Activated naive CD4-positive, alpha-beta T cell treated with anti-CD3 and anti-CD28 coated beads for 36 hours (primary cell): ENCODE measurements at regions not wholly inside any gene's neighbourhood (a gene's known extent, or its start where the extent isn't known, plus 50 kb on each side); places are given as distances from the start of the nearest gene placed in this dataset.
A peak's percentile ranks its signal among the peaks of the same experiment; 100 is the strongest.
"Not testable (repeated sequence)": the region's sequence is repeated elsewhere in the genome, so short reads cannot be mapped to it uniquely, and the experiment has no call there.

Experiments
- CTCF ChIA-PET: fragments of 350-600 bp; sonication (Branson Sonifier 250); formaldehyde crosslinking; loops from one replicate; lab custom pipeline; 2021; ENCODE audit warnings: antibody characterized with exemption; lab: Charles Lee
- DNase-seq: peaks from one replicate; pipeline ENCODE4 v3.0.0-alpha.2; 2020
- H3K27ac Mint-ChIP-seq: one replicate; pipeline ENCODE4 v1.8.0; 2021; ENCODE audit warnings: mild to moderate bottlenecking, mixed read lengths
- H3K27me3 Mint-ChIP-seq: one replicate; pipeline ENCODE4 v1.8.0; 2021; ENCODE audit warnings: low read depth, mixed read lengths
- H3K36me3 Mint-ChIP-seq: one replicate; pipeline ENCODE4 v1.8.0; 2021; ENCODE audit warnings: low read depth, mixed read lengths
- H3K4me1 Mint-ChIP-seq: one replicate; pipeline ENCODE4 v1.8.0; 2021; ENCODE audit warnings: low read depth, mixed read lengths
- H3K4me3 Mint-ChIP-seq: one replicate; pipeline ENCODE4 v1.8.0; 2021; ENCODE audit warnings: mild to moderate bottlenecking, moderate library complexity, mixed read lengths
- H3K9me3 Mint-ChIP-seq: one replicate; pipeline ENCODE4 v1.8.0; 2021; ENCODE audit warnings: mixed read lengths
- intact Hi-C: fragments of 100-400 bp; cut with micrococcal nuclease; formaldehyde crosslinking; loops from one replicate; pipeline ENCODE4 v1.15.1; 2023

GRCh38 chr12:124123296-124124000, 150.4 kb downstream of the ZNF664 start:
- no peak for DNase-seq
- intact Hi-C loops: no loop called here
- H3K27ac Mint-ChIP-seq: no peak overlapping the region
- H3K9me3 Mint-ChIP-seq: no peaks in the 10 kb centered on the region
- no peaks in the 10 kb centered on the region for H3K36me3 Mint-ChIP-seq
- H3K4me1 Mint-ChIP-seq: no peaks in the 10 kb centered on the region
- CTCF ChIA-PET: no interaction called here
- no peak overlapping the region for H3K4me3 Mint-ChIP-seq
- H3K27me3 Mint-ChIP-seq: no peaks in the 10 kb centered on the region

GRCh38 chr12:124125203-124125871, 152.3 kb downstream of the ZNF664 start:
- H3K36me3 Mint-ChIP-seq: no peaks in the 10 kb centered on the region
- no peak overlapping the region for H3K4me3 Mint-ChIP-seq
- no peaks in the 10 kb centered on the region for H3K4me1 Mint-ChIP-seq
- CTCF ChIA-PET: interaction anchor here (0.6 kb wide), 1 partner anchor 81 kb away, joined by 3 read pairs; no protein-coding TSS in a partner anchor
- no peaks in the 10 kb centered on the region for H3K9me3 Mint-ChIP-seq
- H3K27ac Mint-ChIP-seq: no peak overlapping the region
- DNase-seq: no peak
- H3K27me3 Mint-ChIP-seq: no peaks in the 10 kb centered on the region
- intact Hi-C loops: no loop called here

DNA sequence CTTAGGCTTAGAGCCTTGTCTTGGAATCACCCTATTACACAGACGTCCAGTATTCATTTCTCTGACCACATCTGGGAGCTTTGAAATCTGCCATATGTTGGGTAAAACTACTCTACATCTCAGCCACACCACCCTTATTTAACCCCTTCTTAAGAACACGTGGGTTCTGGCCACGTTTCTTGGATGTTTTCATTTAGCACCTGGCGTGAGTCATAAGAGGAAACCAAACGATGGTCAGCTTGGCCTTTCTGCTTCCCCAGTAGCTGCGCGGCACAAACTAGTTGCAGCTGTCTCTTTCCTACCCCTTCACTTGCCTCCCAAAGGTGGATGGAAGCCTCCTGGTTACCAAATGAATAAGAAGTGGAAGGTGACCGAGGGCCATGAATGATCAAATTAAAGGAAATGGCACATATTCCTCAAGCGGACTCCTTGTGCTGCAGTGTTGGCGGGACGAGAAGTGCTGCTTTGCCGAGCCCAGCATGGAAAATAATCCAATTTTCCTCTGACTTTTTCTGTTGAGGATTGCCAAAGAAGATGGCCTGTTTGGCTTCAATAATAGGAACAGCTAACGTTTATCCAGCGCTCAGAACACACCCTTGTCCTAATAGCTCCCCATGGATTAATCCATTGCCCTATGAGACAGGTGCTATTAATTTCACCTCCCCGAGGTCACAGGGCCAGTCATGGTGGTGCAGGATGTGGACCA, 154.1 kb downstream of the ZNF664 start:
- Mint-ChIP-seq H3K4me1 (no peaks in the 10 kb centered on the region), H3K4me3 (no peak overlapping the region), H3K27me3 (no peaks in the 10 kb centered on the region), H3K27ac (no peak overlapping the region), H3K9me3 (no peaks in the 10 kb centered on the region), H3K36me3 (no peaks in the 10 kb centered on the region)
- CTCF ChIA-PET: no interaction called here
- no peak for DNase-seq
- intact Hi-C loops: no loop called here

- no peaks in the 10 kb centered on the region for H3K27me3 Mint-ChIP-seq
- no peaks in the 10 kb centered on the region for H3K4me1 Mint-ChIP-seq
- no peaks in the 10 kb centered on the region for H3K36me3 Mint-ChIP-seq
- CTCF ChIA-PET: no interaction called here
- DNase-seq: no peak
- H3K4me3 Mint-ChIP-seq: no peak overlapping the region
- H3K9me3 Mint-ChIP-seq: no peaks in the 10 kb centered on the region
- no peak overlapping the region for H3K27ac Mint-ChIP-seq
- intact Hi-C loops: no loop called here
Observed at GRCh38 chr12:124129132-124129531, 156.1 kb downstream of the ZNF664 start.

- Mint-ChIP-seq H3K27ac (no peak overlapping the region), H3K36me3 (no peaks in the 10 kb centered on the region), H3K4me3 (no peak overlapping the region), H3K27me3 (no peaks in the 10 kb centered on the region), H3K4me1 (no peaks in the 10 kb centered on the region), H3K9me3 (no peaks in the 10 kb centered on the region)
- DNase-seq: no peak
- CTCF ChIA-PET: no interaction called here
- intact Hi-C loops: no loop called here
Observed at GRCh38 chr12:124130691-124131591, 157.9 kb downstream of the ZNF664 start.

GRCh38 chr12:124131659-124132058, 158.6 kb downstream of the ZNF664 start:
- Mint-ChIP-seq H3K4me1 (no peaks in the 10 kb centered on the region), H3K27me3 (no peaks in the 10 kb centered on the region), H3K27ac (no peak overlapping the region), H3K9me3 (no peaks in the 10 kb centered on the region), H3K4me3 (no peak overlapping the region), H3K36me3 (no peaks in the 10 kb centered on the region)
- no peak for DNase-seq
- intact Hi-C loops: no loop called here
- CTCF ChIA-PET: no interaction called here

- no peaks in the 10 kb centered on the region for H3K27me3 Mint-ChIP-seq
- no peak overlapping the region for H3K27ac Mint-ChIP-seq
- CTCF ChIA-PET: no interaction called here
- no peak overlapping the region for H3K4me3 Mint-ChIP-seq
- no peak for DNase-seq
- peaks cover 4% of the 10 kb centered on the region for H3K9me3 Mint-ChIP-seq
- no peaks in the 10 kb centered on the region for H3K4me1 Mint-ChIP-seq
- H3K36me3 Mint-ChIP-seq: no peaks in the 10 kb centered on the region
- intact Hi-C loops: no loop called here
Observed at GRCh38 chr12:124132530-124132929, 159.5 kb downstream of the ZNF664 start.

- H3K36me3 Mint-ChIP-seq: no peaks in the 10 kb centered on the region
- no peak overlapping the region for H3K4me3 Mint-ChIP-seq
- CTCF ChIA-PET: no interaction called here
- H3K9me3 Mint-ChIP-seq: peaks cover 7% of the 10 kb centered on the region
- intact Hi-C loops: no loop called here
- peaks cover 13% of the 10 kb centered on the region for H3K27me3 Mint-ChIP-seq
- H3K27ac Mint-ChIP-seq: no peak overlapping the region
- H3K4me1 Mint-ChIP-seq: no peaks in the 10 kb centered on the region
- DNase-seq: no peak
Observed at GRCh38 chr12:124136796-124137195, 158.1 kb upstream of the RFLNA start.

DNA sequence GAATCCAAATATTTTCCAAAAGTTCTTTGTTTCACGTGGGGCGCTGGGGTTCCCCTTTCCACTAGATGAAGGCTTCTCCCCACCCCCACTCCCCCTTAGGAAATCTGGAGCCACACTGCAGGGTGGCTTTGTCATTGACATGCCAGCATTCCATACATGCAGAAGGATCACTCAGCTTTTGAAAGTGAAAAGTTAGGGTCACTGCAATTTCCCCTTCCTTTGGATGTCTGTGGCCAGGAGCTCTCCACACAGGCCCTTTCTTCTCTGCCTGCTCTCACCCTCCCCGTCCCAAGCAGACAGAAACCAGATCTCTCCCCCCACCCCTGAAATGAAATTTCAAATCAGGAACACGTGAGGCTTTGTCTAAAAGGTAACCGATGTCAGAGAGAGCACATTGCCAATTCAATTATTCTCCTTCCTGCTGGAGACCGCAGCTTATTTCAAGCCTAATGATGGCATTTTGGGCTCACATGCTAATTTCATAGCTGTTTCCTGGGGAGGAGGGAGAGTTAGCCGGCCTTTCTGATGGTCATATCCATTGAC, 153.9 kb upstream of the RFLNA start:
- H3K36me3 Mint-ChIP-seq: peaks cover 2% of the 10 kb centered on the region
- no peak overlapping the region for H3K27ac Mint-ChIP-seq
- H3K4me1 Mint-ChIP-seq: no peaks in the 10 kb centered on the region
- intact Hi-C loops: no loop called here
- peaks cover 20% of the 10 kb centered on the region for H3K9me3 Mint-ChIP-seq
- peaks cover 17% of the 10 kb centered on the region for H3K27me3 Mint-ChIP-seq
- CTCF ChIA-PET: interaction anchor here (0.6 kb wide), 1 partner anchor 563 kb away, joined by 3 read pairs; no protein-coding TSS in a partner anchor
- DNase-seq: no peak
- H3K4me3 Mint-ChIP-seq: no peak overlapping the region

GRCh38 chr12:124141611-124142010, 153.3 kb upstream of the RFLNA start:
- H3K27me3 Mint-ChIP-seq: peaks cover 17% of the 10 kb centered on the region
- H3K4me1 Mint-ChIP-seq, H3K27ac Mint-ChIP-seq, DNase-seq, intact Hi-C loops, H3K36me3 Mint-ChIP-seq, CTCF ChIA-PET, H3K4me3 Mint-ChIP-seq: not testable (repeated sequence)
- peaks cover 20% of the 10 kb centered on the region for H3K9me3 Mint-ChIP-seq

DNA sequence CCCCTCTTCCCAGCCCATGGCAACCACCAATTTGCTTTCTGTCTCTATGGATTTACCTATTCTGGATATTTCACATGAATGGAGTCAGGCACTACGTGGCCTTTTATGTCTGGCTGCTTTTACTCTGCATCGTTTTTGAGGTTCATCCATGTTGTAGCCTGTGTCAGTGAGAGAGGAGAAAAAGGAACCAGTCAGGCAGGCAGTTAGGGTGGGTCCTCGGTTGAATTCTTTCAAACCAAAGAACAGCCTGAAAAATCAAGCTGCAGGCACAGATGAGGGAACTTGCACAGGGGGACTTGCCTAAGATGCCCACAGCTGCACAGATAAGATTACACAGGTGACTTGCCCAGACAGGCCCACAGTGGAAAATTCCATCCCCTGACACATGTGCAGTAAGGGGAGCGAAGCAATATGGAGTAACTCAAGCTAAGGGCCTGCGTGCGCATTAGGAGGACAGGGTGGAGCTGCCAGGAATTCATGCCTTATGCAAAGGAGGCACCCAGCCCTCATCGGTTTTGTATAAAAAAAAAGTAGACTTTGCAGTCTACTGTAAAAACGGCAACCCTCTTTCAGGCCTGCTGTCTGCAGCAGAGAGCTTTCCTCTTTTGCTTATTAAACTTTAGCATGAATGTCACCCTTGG, 152.4 kb upstream of the RFLNA start:
- peaks cover 2% of the 10 kb centered on the region for H3K36me3 Mint-ChIP-seq
- CTCF ChIA-PET: interaction anchor here (1.1 kb wide), 1 partner anchor 14 kb away, joined by 3 read pairs; no protein-coding TSS in a partner anchor
- peaks cover 16% of the 10 kb centered on the region for H3K9me3 Mint-ChIP-seq
- no peak for DNase-seq
- H3K27ac Mint-ChIP-seq: peak overlapping the region; percentile 19
- H3K27me3 Mint-ChIP-seq: peaks cover 17% of the 10 kb centered on the region
- H3K4me3 Mint-ChIP-seq: no peak overlapping the region
- intact Hi-C loops: no loop called here
- H3K4me1 Mint-ChIP-seq: no peaks in the 10 kb centered on the region
